OCI-LY7 (cell line): ENCODE measurements at regions not wholly inside any gene's neighbourhood (a gene's known extent, or its start where the extent isn't known, plus 50 kb on each side); places are given as distances from the start of the nearest gene placed in this dataset.

Source experiments
- BruUV-seq: library from RNA; stranded (reverse); fragments of 400-500 nt; replicated peaks from 2 replicates; lab custom pipeline; 2021; lab: Mats Ljungman, UMichigan
- CTCF ChIA-PET: fragments of 300-600 bp; sonication (Branson Sonifier 250); formaldehyde crosslinking; loops from one replicate; lab custom pipeline; 2022; ENCODE audit warnings: antibody characterized with exemption; ENCODE audit not compliant: unreplicated experiment; lab: Charles Lee
- POLR2A ChIA-PET: fragments of 300-600 bp; sonication (Branson Sonifier 250); formaldehyde crosslinking; loops from one replicate; lab custom pipeline; 2022; ENCODE audit warnings: antibody characterized with exemption; lab: Charles Lee
- DNase-seq: peaks from one replicate; pipeline ENCODE4 v3.0.0-alpha.2; 2015; ENCODE audit warnings: low spot score
- H2AFZ ChIP-seq: fragments of 200-600 bp; sonication (generic), shearing (Covaris generic); 2 replicates; pipeline ENCODE4 v1.6.1; 2014; ENCODE audit warnings: mild to moderate bottlenecking, antibody characterized with exemption, low read length, moderate library complexity
- H3K27ac ChIP-seq: fragments of 200-600 bp; sonication (generic); 2 replicates; pipeline ENCODE4 v1.5.1; 2014; ENCODE audit warnings: mixed run types, low read depth, mild to moderate bottlenecking, moderate library complexity, low read length, inconsistent platforms; ENCODE audit not compliant: poor library complexity, severe bottlenecking
- H3K36me3 ChIP-seq: fragments of 200-600 bp; sonication (generic); 2 replicates; pipeline ENCODE4 v1.6.1; 2014; ENCODE audit warnings: mild to moderate bottlenecking, antibody characterized with exemption, low read length, moderate library complexity, mixed read lengths; ENCODE audit not compliant: insufficient read depth
- H3K4me1 ChIP-seq: fragments of 200-600 bp; sonication (generic); 2 replicates; pipeline ENCODE4 v1.5.1; 2014; ENCODE audit warnings: mild to moderate bottlenecking, low read length; ENCODE audit not compliant: insufficient read depth, poor library complexity, severe bottlenecking
- H3K4me2 ChIP-seq: fragments of 200-600 bp; sonication (generic); 2 replicates; pipeline ENCODE4 v1.6.1; 2014; ENCODE audit warnings: mild to moderate bottlenecking, low read length
- H3K4me3 ChIP-seq: fragments of 200-600 bp; sonication (generic); 2 replicates; pipeline ENCODE4 v1.5.1; 2014; ENCODE audit warnings: mild to moderate bottlenecking, low read depth, low read length; ENCODE audit not compliant: poor library complexity, severe bottlenecking
- H3K79me2 ChIP-seq: fragments of 200-600 bp; sonication (generic); 2 replicates; pipeline ENCODE4 v1.6.1; 2016; ENCODE audit warnings: low read depth, mild to moderate bottlenecking, low read length, moderate library complexity, mixed read lengths; ENCODE audit not compliant: insufficient read depth
- H3K9me2 ChIP-seq: fragments of 200-600 bp; sonication (generic); 2 replicates; pipeline ENCODE4 v1.6.1; 2016; ENCODE audit warnings: mild to moderate bottlenecking, low read length, mixed read lengths; ENCODE audit not compliant: insufficient read depth
- H3K9me3 ChIP-seq: fragments of 200-600 bp; sonication (generic); 2 replicates; pipeline ENCODE4 v1.6.1; 2014; ENCODE audit warnings: mild to moderate bottlenecking, mixed run types, low read length, mixed read lengths
- H4K20me1 ChIP-seq: fragments of 200-600 bp; sonication (generic); 2 replicates; pipeline ENCODE4 v1.6.1; 2014; ENCODE audit warnings: mild to moderate bottlenecking, antibody characterized with exemption, low read length, moderate library complexity, mixed read lengths; ENCODE audit not compliant: insufficient read depth
- EZH2phosphoT487 ChIP-seq: fragments of 200-600 bp; sonication (generic); IDR thresholded peaks from 2 replicates; pipeline ENCODE4 v1.6.1; 2018; ENCODE audit warnings: low read depth, borderline replicate concordance, mild to moderate bottlenecking, mixed run types, antibody characterized with exemption, low read length, moderate library complexity, mixed read lengths
- intact Hi-C: fragments of 100-400 bp; cut with micrococcal nuclease; formaldehyde crosslinking; loops from one replicate; pipeline ENCODE4 v1.10.0; 2022; ENCODE audit not compliant: unreplicated experiment
- TF ChIP-seq, protein P1 (sequence below): fragments of 200-600 bp; sonication (generic); conservative IDR thresholded peaks from 2 replicates; pipeline ENCODE4 v1.5.1; 2014; ENCODE audit warnings: mild to moderate bottlenecking, antibody characterized with exemption, low read length, moderate library complexity, mixed read lengths

DNA sequence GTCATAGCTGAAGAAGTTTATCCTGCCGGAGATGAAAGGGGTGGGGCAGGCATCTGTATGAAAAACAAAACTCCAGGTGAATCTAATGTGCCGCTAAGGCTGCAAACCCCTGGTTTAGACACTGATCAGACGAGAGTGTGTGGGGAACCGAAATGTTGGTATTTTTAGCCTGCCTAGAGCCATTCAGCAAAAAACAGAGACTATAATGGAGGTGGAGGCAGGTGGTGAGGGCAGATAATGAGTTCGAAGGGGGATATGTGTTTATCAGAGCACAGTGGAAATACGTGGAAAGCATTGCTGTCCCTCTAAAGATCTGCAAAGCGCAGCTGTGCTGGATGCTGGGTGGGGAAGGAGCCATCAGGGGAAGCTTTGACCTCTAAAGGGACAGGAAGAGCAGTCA lies 127.5 kb upstream of the WSCD1 start:
- CTCF ChIA-PET = no interaction called here
- no TSS peak for BruUV-seq
- POLR2A ChIA-PET = no interaction called here
- Histone ChIP-seq H3K36me3 (no peaks in the 10 kb centered on the region), H3K79me2 (no peaks in the 10 kb centered on the region), H3K4me1 (peaks cover 21% of the 10 kb centered on the region), H3K9me3 (no peaks in the 10 kb centered on the region), H4K20me1 (no peaks in the 10 kb centered on the region), H3K9me2 (no peaks in the 10 kb centered on the region), H3K4me3 (no peak overlapping the region), H3K27ac (peak overlapping the region; percentile 28), H3K4me2 (peak overlapping the region; percentile 43), H2AFZ (peak overlapping the region; percentile 35; the same call in 1 of the 2 replicates)
- no peak for TF ChIP-seq EZH2phosphoT487
- TF ChIP-seq, protein P1, sequence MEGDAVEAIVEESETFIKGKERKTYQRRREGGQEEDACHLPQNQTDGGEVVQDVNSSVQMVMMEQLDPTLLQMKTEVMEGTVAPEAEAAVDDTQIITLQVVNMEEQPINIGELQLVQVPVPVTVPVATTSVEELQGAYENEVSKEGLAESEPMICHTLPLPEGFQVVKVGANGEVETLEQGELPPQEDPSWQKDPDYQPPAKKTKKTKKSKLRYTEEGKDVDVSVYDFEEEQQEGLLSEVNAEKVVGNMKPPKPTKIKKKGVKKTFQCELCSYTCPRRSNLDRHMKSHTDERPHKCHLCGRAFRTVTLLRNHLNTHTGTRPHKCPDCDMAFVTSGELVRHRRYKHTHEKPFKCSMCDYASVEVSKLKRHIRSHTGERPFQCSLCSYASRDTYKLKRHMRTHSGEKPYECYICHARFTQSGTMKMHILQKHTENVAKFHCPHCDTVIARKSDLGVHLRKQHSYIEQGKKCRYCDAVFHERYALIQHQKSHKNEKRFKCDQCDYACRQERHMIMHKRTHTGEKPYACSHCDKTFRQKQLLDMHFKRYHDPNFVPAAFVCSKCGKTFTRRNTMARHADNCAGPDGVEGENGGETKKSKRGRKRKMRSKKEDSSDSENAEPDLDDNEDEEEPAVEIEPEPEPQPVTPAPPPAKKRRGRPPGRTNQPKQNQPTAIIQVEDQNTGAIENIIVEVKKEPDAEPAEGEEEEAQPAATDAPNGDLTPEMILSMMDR = no peak
- intact Hi-C loops = no loop called here
- DNase-seq = peak; percentile 68

DNA sequence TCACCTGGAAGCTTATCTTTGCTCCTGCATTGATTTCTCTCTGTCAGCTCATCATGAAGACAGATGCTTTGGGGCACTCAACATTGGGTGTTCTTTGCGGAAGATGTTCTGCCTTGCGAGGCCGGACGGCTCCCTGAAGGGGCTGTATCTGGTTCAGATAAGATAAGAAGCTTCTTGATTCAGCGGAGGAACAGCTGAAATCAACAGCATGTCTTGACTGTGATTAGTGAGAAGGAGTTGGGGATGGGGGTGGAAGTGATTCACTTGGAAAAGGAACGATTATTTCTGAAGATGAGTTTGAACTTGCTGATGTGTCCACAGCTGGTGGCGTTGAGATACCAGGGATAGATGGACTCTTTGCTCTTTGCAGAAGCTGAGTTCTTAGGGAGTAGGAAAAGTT lies 126.9 kb upstream of the WSCD1 start:
- CTCF ChIA-PET = no interaction called here

DNA sequence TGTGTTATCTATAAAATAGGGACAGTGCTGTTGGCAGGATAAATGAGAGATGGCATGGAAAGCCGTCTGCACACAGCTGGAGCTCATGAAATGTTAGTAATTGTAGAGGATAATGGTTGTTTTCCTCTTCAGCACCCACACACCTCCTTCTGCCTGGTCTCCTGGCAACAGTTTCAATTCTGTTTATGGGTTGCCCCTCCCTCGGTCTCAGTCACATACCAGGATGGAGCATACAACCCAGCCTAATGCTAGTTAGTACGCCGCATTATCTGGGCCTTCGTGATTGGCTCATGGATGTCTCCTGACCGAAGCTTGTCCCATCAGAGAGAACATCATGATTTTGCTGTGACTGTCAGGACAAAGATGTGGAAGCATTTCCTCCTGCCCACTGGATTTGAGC lies 126.2 kb upstream of the WSCD1 start:
- Histone ChIP-seq H3K27ac (no peak overlapping the region), H3K9me3 (no peaks in the 10 kb centered on the region), H3K4me2 (no peak overlapping the region), H2AFZ (no peak overlapping the region), H3K79me2 (no peaks in the 10 kb centered on the region), H3K4me1 (peaks cover 21% of the 10 kb centered on the region), H3K36me3 (no peaks in the 10 kb centered on the region), H4K20me1 (no peaks in the 10 kb centered on the region), H3K4me3 (no peak overlapping the region), H3K9me2 (no peaks in the 10 kb centered on the region)
- no TSS peak for BruUV-seq
- ChIA-PET POLR2A (no interaction called here), CTCF (no interaction called here)
- peak; percentile 7 for DNase-seq
- intact Hi-C loops = no loop called here
- no peak for TF ChIP-seq EZH2phosphoT487
- TF ChIP-seq, protein P1 = no peak

More for the DNA sequence above, 126.9 kb upstream of the WSCD1 start:
- H3K9me3 ChIP-seq = no peaks in the 10 kb centered on the region
- peak overlapping the region; percentile 28 for H3K27ac ChIP-seq
- no peak for DNase-seq
- TF ChIP-seq EZH2phosphoT487 = no peak
- TF ChIP-seq, protein P1 = no peak
- POLR2A ChIA-PET = no interaction called here
- H2AFZ ChIP-seq = peak overlapping the region; percentile 35; the same call in 1 of the 2 replicates
- H3K9me2 ChIP-seq = no peaks in the 10 kb centered on the region
- H3K4me2 ChIP-seq = peak overlapping the region; percentile 43; the same call in 1 of the 2 replicates
- H3K79me2 ChIP-seq = no peaks in the 10 kb centered on the region
- H3K36me3 ChIP-seq = no peaks in the 10 kb centered on the region
- no peak overlapping the region for H3K4me3 ChIP-seq
- BruUV-seq = no TSS peak
- intact Hi-C loops = no loop called here
- peaks cover 21% of the 10 kb centered on the region for H3K4me1 ChIP-seq
- no peaks in the 10 kb centered on the region for H4K20me1 ChIP-seq
